ENCODE measurements at regions not wholly inside any gene's neighbourhood (a gene's known extent, or its start where the extent isn't known, plus 50 kb on each side); places are given as distances from the start of the nearest gene placed in this dataset.

- Histone ChIP-seq H3K27me3 (ENCODE audit: low read depth) (no peaks in the 10 kb centered on the region), H3K27ac (no peak overlapping the region), H3K4me3 (no peak overlapping the region), H3K9me3 (no peaks in the 10 kb centered on the region), H3K36me3 (no peaks in the 10 kb centered on the region), H3K4me1 (peaks cover 19% of the 10 kb centered on the region)
- ATAC-seq (peak; percentile 67 to 80), DNase-seq (peak; percentile 48)
- no peak for TF ChIP-seq CTCF (IDR thresholded peaks at IDR 0.05)
- intact Hi-C loops (cut with DNase I), result no loop called here
These were observed 275.8 kb upstream of the PRDM1 start for GRCh38 chr6:105810105-105810921.

GRCh38 chr6:105808571-105808970, 277.6 kb upstream of the PRDM1 start:
- DNase-seq (no peak), ATAC-seq (no peak)
- no peaks in the 10 kb centered on the region for H3K36me3 ChIP-seq
- no peak overlapping the region for H3K27ac ChIP-seq
- intact Hi-C loops (cut with DNase I), result no loop called here
- no peaks in the 10 kb centered on the region for H3K27me3 ChIP-seq (ENCODE audit: low read depth)
- no peak for TF ChIP-seq CTCF (IDR thresholded peaks at IDR 0.05)
- H3K4me3 ChIP-seq, result no peak overlapping the region
- H3K4me1 ChIP-seq, result peaks cover 19% of the 10 kb centered on the region
- no peaks in the 10 kb centered on the region for H3K9me3 ChIP-seq

- Histone ChIP-seq H3K36me3 (no peaks in the 10 kb centered on the region), H3K9me3 (no peaks in the 10 kb centered on the region), H3K27me3 (ENCODE audit: low read depth) (no peaks in the 10 kb centered on the region), H3K4me1 (peaks cover 19% of the 10 kb centered on the region), H3K27ac (no peak overlapping the region), H3K4me3 (no peak overlapping the region)
- intact Hi-C loops (cut with DNase I), result no loop called here
- TF ChIP-seq CTCF (IDR thresholded peaks at IDR 0.05), result no peak
- ATAC-seq, result no peak
- no peak for DNase-seq
These were observed 278.2 kb upstream of the PRDM1 start for GRCh38 chr6:105807905-105808304.

GRCh38 chr6:105806486-105806920, 279.6 kb upstream of the PRDM1 start:
- Histone ChIP-seq H3K9me3 (no peaks in the 10 kb centered on the region), H3K36me3 (no peaks in the 10 kb centered on the region), H3K4me3 (no peak overlapping the region), H3K4me1 (peaks cover 19% of the 10 kb centered on the region), H3K27me3 (ENCODE audit: low read depth) (no peaks in the 10 kb centered on the region), H3K27ac (no peak overlapping the region)
- DNase-seq (no peak), ATAC-seq (peak; percentile 77 to 79)
- TF ChIP-seq CTCF (IDR thresholded peaks at IDR 0.05), result no peak
- intact Hi-C loops (cut with DNase I), result no loop called here

GRCh38 chr6:105805501-105806023, 280.6 kb upstream of the PRDM1 start:
- Histone ChIP-seq H3K36me3 (no peaks in the 10 kb centered on the region), H3K27ac (no peak overlapping the region), H3K4me1 (peaks cover 13% of the 10 kb centered on the region), H3K9me3 (no peaks in the 10 kb centered on the region), H3K27me3 (ENCODE audit: low read depth) (no peaks in the 10 kb centered on the region), H3K4me3 (no peak overlapping the region)
- ATAC-seq, result no peak
- no peak for DNase-seq
- no peak for TF ChIP-seq CTCF (IDR thresholded peaks at IDR 0.05)
- intact Hi-C loops (cut with DNase I), result no loop called here

Measured in lower lobe of right lung (tissue), 2 donors.